ENCODE measurements at regions not wholly inside any gene's neighbourhood (a gene's known extent, or its start where the extent isn't known, plus 50 kb on each side); places are given as distances from the start of the nearest gene placed in this dataset.

GRCh38 chr3:24958910-24959447, 464.3 kb upstream of the THRB start:
- Histone ChIP-seq H3K36me3 (ENCODE audit: low read depth) (no peaks in the 10 kb centered on the region), H3K4me3 (no peak overlapping the region), H3K9me2 (ENCODE audit: insufficient read depth) (no peaks in the 10 kb centered on the region), H3K4me1 (ENCODE audit: insufficient read depth) (no peaks in the 10 kb centered on the region), H3K9ac (no peak overlapping the region), H3F3A (ENCODE audit: insufficient read depth) (no peaks in the 10 kb centered on the region), H2AFZ (no peak overlapping the region), H3K79me2 (ENCODE audit: insufficient read depth) (no peaks in the 10 kb centered on the region), H4K20me1 (ENCODE audit: insufficient read depth) (no peaks in the 10 kb centered on the region), H3K27ac (no peak overlapping the region), H3K27me3 (replicated peaks; ENCODE audit: insufficient read depth) (no peaks in the 10 kb centered on the region), H3K9me3 (ENCODE audit: low read depth) (no peaks in the 10 kb centered on the region), H3K4me2 (ENCODE audit: unreplicated experiment) (no peak overlapping the region)
- WGBS, 2 experiments (ENCODE audit: low coverage in 1 of 2, low lambda C conversion rate in 2 of 2, missing lambda C conversion rate in 2 of 2): 56 to 62% methylated on average over 5 of the region's 5 CpGs
- TF ChIP-seq EZH2 (IDR thresholded peaks at IDR 0.05; ENCODE audit: insufficient read depth, poor library complexity, severe bottlenecking) (no peak), EZH2phosphoT487 (IDR thresholded peaks at IDR 0.05; ENCODE audit: insufficient read depth, low read depth) (no peak)
- in situ Hi-C loops (cut with MboI): loop anchor here (25.0 kb wide), 1 partner anchor 628 kb away; no protein-coding TSS in a partner anchor
- DNase-seq: no peak

- in situ Hi-C loops (cut with MboI): loop anchor here (25.0 kb wide), 1 partner anchor 623 kb away; no protein-coding TSS in a partner anchor
- H3K4me3 ChIP-seq: no peak overlapping the region
- 7 to 9% methylated on average over 2 of the region's 2 CpGs for WGBS, 2 experiments (ENCODE audit: low coverage in 1 of 2, low lambda C conversion rate in 2 of 2, missing lambda C conversion rate in 2 of 2)
Observed at GRCh38 chr3:24963762-24964625, 464.1 kb upstream of the RARB start.

GRCh38 chr3:24965706-24966385, 462.2 kb upstream of the RARB start:
- Histone ChIP-seq H3K27me3 (replicated peaks; ENCODE audit: insufficient read depth) (no peaks in the 10 kb centered on the region), H4K20me1 (ENCODE audit: insufficient read depth) (no peaks in the 10 kb centered on the region), H3K4me3 (no peak overlapping the region), H3K9me3 (ENCODE audit: low read depth) (no peaks in the 10 kb centered on the region), H3K9ac (no peak overlapping the region), H3K9me2 (ENCODE audit: insufficient read depth) (no peaks in the 10 kb centered on the region), H3K27ac (no peak overlapping the region), H3K4me1 (ENCODE audit: insufficient read depth) (no peaks in the 10 kb centered on the region), H3F3A (ENCODE audit: insufficient read depth) (no peaks in the 10 kb centered on the region), H3K4me2 (ENCODE audit: unreplicated experiment) (no peak overlapping the region), H3K79me2 (ENCODE audit: insufficient read depth) (no peaks in the 10 kb centered on the region), H3K36me3 (ENCODE audit: low read depth) (no peaks in the 10 kb centered on the region), H2AFZ (no peak overlapping the region)
- DNase-seq: no peak
- in situ Hi-C loops (cut with MboI): loop anchor here (25.0 kb wide), 1 partner anchor 621 kb away; no protein-coding TSS in a partner anchor
- 15 to 24% methylated on average over 2 of the region's 2 CpGs for WGBS, 2 experiments (ENCODE audit: low coverage in 1 of 2, low lambda C conversion rate in 2 of 2, missing lambda C conversion rate in 2 of 2)
- TF ChIP-seq EZH2 (IDR thresholded peaks at IDR 0.05; ENCODE audit: insufficient read depth, poor library complexity, severe bottlenecking): no peak
- TF ChIP-seq EZH2phosphoT487 (IDR thresholded peaks at IDR 0.05; ENCODE audit: insufficient read depth, low read depth): no peak

More at GRCh38 chr3:24963762-24964625, 464.1 kb upstream of the RARB start:
- no peaks in the 10 kb centered on the region for H3K79me2 ChIP-seq (ENCODE audit: insufficient read depth)
- no peak overlapping the region for H2AFZ ChIP-seq
- no peaks in the 10 kb centered on the region for H3K27me3 ChIP-seq (replicated peaks; ENCODE audit: insufficient read depth)
- H3K27ac ChIP-seq: no peak overlapping the region
- TF ChIP-seq EZH2 (IDR thresholded peaks at IDR 0.05; ENCODE audit: insufficient read depth, poor library complexity, severe bottlenecking) (no peak), EZH2phosphoT487 (IDR thresholded peaks at IDR 0.05; ENCODE audit: insufficient read depth, low read depth) (no peak)
- no peaks in the 10 kb centered on the region for H3F3A ChIP-seq (ENCODE audit: insufficient read depth)
- no peaks in the 10 kb centered on the region for H3K36me3 ChIP-seq (ENCODE audit: low read depth)
- H3K4me1 ChIP-seq (ENCODE audit: insufficient read depth): no peaks in the 10 kb centered on the region
- H3K9me3 ChIP-seq (ENCODE audit: low read depth): no peaks in the 10 kb centered on the region
- H3K9ac ChIP-seq: no peak overlapping the region
- H3K4me2 ChIP-seq (ENCODE audit: unreplicated experiment): no peak overlapping the region
- peak; percentile 50 for DNase-seq
- H3K9me2 ChIP-seq (ENCODE audit: insufficient read depth): no peaks in the 10 kb centered on the region
- no peaks in the 10 kb centered on the region for H4K20me1 ChIP-seq (ENCODE audit: insufficient read depth)

GRCh38 chr3:24968036-24968435, 460.0 kb upstream of the RARB start:
- WGBS, 2 experiments (ENCODE audit: low coverage in 1 of 2, low lambda C conversion rate in 2 of 2, missing lambda C conversion rate in 2 of 2): 60 to 65% methylated on average over 1 of the region's 1 CpG
- Histone ChIP-seq H3K79me2 (ENCODE audit: insufficient read depth) (no peaks in the 10 kb centered on the region), H3K4me1 (ENCODE audit: insufficient read depth) (no peaks in the 10 kb centered on the region), H3K36me3 (ENCODE audit: low read depth) (no peaks in the 10 kb centered on the region), H3K9ac (no peak overlapping the region), H4K20me1 (ENCODE audit: insufficient read depth) (no peaks in the 10 kb centered on the region), H3K27ac (no peak overlapping the region), H3K4me3 (no peak overlapping the region), H2AFZ (no peak overlapping the region), H3K9me2 (ENCODE audit: insufficient read depth) (no peaks in the 10 kb centered on the region), H3K27me3 (replicated peaks; ENCODE audit: insufficient read depth) (no peaks in the 10 kb centered on the region), H3K9me3 (ENCODE audit: low read depth) (no peaks in the 10 kb centered on the region), H3F3A (ENCODE audit: insufficient read depth) (no peaks in the 10 kb centered on the region), H3K4me2 (ENCODE audit: unreplicated experiment) (no peak overlapping the region)
- in situ Hi-C loops (cut with MboI): loop anchor here (25.0 kb wide), 1 partner anchor 619 kb away; no protein-coding TSS in a partner anchor
- no peak for TF ChIP-seq EZH2 (IDR thresholded peaks at IDR 0.05; ENCODE audit: insufficient read depth, poor library complexity, severe bottlenecking)
- TF ChIP-seq EZH2phosphoT487 (IDR thresholded peaks at IDR 0.05; ENCODE audit: insufficient read depth, low read depth): no peak
- no peak for DNase-seq

All from GM23248 (cell line).